Body of pancreas (tissue), 4 donors: ENCODE measurements at regions not wholly inside any gene's neighbourhood (a gene's known extent, or its start where the extent isn't known, plus 50 kb on each side); places are given as distances from the start of the nearest gene placed in this dataset.

Source experiments
- CTCF ChIP-seq, 7 experiments: fragments of 450-650 bp in 4 of 7; fragments of 200-600 bp in 3 of 7; sonication (generic) in 3 of 7; IDR thresholded peaks; one replicate each; pipeline ENCODE4 v1.5.1; 2016 to 2019; ENCODE audit warnings: antibody characterized with exemption in 7 of 7
- POLR2A ChIP-seq, 3 donors: fragments of 450-650 bp; IDR thresholded peaks; one replicate each; pipeline ENCODE4 v1.6.1; 2016; ENCODE audit warnings: antibody characterized with exemption in 3 of 3, mild to moderate bottlenecking in 2 of 3

GRCh38 chr4:108411836-108412235 is 208.5 kb upstream of the RPL34 start:
- no peak for TF ChIP-seq CTCF (IDR thresholded peaks at IDR 0.05)
- TF ChIP-seq POLR2A (IDR thresholded peaks at IDR 0.05) = no peak
